D341Med (cell line): ENCODE measurements at regions not wholly inside any gene's neighbourhood (a gene's known extent, or its start where the extent isn't known, plus 50 kb on each side); places are given as distances from the start of the nearest gene placed in this dataset.

Source experiments
- DNase-seq: peaks from one replicate; pipeline ENCODE4 v3.0.0; 2012; ENCODE audit warnings: low spot score

DNA sequence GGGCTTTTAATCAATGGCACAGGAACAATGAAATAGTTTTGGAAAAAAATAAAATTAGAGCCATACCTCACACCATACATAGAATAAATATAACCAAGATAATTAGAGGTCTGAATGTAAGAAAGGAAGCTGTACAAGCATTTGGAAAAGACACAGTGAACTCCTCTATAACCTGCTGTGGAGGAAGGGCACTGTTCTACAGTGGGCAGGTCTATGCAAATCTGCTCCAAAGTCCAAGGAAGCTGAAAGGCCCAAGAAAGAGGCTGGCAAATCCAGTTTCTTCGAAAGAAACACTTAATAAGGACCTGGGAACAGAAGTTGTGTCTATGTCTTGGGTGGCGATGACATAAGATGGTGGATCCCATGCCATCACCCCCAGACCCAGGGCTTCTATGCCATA lies 169.4 kb upstream of the RALGAPA2 start:
- DNase-seq = no peak

DNA sequence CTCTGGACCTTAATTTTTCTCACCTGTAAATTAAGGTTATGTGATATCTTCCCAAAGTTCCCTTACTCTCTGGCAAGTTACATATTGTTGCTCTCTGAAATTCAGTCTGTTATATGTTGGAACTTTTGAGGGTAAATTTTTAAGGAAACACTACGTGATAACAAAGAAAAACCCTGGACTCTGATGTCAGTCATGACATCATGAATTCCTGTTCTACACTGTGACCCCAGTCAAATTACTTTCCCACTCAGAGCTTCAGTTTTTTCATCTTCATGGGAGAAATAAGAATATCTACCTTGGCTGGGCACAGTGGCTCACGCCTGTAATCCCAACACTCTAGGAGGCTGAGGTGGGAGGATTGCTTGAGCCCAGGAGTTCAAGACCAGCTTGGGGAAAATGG lies 164.6 kb upstream of the RALGAPA2 start:
- no peak for DNase-seq

DNA sequence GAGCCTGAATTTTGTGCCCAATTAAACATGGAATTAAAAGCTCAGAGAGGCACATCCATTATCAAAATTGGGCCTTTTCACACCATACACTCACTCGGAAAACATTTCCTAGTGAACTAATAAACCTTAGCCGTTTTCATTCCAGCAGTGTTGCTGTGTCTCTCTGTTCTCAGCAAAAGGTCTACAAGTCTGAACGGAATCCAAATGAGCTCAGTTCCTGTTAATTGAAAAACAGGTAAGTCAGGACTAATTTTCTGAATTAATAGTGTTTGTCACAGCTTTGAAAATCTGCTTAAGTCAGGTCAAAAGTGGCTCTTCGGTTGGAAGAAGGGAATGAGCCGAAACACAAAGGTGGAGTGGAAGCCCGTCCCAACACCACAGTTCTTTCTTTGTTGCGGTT lies 163.3 kb upstream of the RALGAPA2 start:
- DNase-seq = no peak

DNA sequence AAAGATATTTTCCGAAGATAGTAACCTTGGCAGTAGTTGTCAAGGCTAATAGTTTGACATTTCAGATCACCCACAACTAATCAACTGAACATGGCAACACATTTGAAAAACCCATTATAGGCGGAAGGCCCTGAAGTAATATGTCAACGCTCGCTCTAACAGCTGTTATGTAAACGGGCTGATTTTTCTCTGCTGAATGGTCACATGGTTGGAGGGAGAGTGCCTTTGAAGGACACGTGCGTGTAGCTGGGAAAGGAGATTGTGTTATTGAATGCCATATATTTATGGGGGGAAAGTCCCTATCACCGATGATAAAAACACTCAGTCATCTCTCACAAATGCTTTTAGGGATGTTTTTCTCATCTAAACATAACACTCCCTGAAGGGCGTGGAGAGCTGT lies 160.0 kb upstream of the RALGAPA2 start:
- no peak for DNase-seq

DNA sequence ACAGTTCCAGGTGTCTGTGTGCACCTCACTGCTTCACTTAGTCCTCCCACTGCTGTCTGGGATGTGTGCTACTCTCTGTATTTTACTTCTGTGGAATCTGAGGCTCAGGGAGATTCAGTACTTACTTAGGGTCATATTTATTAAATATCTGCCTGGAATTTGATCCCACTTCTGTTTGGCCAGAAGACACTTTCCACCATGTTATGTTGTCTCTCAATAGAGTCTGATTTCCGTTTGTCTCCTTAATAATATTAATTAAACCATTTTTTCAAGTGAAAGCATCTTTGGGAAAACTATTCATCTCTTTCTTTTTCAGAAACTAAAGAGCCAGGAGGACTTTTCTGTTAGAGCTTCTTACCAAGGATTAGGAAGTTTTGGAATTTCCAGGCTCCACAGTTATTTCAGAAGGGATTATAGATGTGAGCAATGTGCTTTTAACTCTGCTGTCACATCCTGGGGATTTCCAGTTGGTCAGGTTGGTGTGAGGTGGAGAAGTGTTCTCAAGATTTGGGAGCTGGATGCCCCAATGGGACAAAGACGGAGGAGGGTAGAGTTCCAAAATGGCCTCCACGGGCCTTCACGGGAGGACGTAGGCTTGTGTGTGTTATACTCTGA lies 156.8 kb upstream of the RALGAPA2 start:
- DNase-seq = no peak

DNA sequence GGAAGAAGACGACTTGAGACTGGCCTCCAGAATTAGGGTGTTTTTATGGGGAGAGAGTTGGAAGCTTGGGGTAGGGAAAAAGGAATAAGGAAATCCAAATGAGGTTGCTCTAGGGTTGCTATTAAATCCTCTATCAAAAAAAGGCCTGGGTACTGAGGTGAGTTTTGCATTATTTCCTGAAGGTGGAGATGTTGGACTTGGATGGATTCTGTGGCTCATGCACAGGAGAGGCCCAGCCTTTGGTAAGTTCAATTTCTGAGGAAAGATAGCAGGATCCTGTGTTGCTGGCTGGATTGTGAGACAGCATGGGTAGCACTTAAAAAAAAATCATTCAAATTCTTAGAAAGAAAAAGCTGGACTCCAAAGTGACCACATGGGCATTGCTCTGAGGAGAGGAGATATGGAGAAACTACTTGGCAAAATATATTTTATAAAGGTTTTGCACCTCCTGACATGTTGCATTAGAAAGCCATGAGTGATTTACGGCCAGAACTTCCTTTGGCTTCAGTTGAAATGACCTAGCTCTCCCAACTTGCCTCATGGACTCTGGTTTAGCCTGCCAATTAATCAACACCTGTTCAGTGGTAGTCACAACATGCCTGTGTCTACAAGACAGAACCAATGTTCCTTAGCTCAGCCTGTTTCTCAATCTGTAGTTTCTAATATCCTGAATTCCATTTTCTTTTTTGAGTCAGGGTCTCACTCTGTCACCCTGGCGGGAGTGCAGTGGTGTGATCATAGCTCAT lies 152.1 kb upstream of the RALGAPA2 start:
- peak; percentile 51 for DNase-seq

DNA sequence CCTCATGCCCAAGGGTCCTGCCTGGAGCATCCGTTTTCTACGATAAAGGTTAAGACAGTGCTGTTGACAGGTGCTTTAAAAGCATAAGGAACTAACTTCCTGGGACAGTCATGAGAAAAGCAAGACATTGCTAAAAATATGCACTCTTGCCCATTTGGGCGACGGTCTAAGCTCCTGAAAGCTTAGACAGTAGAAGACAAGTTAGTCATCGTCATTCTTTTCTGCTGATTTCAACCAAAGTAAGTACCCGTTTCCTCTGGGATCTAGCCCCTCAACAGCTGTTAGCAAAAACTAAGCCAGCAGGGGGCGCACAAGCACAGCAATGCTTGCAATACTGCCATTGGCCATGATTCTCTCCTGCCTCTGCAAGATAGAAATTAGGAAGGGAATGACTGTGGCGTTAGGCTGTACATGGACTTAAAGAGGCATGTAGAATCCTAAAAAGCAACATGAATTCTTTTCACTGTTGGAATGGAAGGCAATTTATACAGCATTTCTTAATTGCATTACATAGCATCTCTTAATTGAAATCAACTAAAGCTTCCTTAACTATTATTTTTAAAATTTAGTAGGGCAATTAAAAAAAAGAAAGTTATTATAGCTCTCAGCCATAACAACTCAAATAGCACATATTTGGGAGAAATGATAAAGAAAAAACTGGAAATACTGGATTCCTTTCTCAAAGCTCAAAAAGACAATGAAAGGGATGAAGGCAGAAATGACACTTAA lies 147.8 kb upstream of the RALGAPA2 start:
- peak; percentile 80 for DNase-seq

DNA sequence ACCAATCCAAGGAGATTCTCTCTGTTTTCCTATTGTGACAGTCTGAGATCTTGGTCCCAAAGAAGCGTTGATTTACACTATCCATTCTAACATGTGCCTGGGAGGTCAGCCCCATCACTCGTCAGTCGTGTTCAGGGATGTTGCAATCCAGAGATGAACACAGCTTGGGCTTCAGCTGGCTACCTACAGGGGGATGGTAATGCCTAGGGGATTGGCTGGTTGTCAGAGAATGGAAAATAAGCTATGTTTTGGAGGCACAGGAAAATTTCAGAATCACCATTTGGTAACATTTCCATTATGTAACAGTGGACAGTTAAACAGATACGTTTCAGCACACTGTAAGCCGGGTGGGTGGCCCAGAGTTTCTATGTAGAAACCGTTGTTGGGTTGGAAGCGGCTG lies 147.1 kb upstream of the RALGAPA2 start:
- no peak for DNase-seq

DNA sequence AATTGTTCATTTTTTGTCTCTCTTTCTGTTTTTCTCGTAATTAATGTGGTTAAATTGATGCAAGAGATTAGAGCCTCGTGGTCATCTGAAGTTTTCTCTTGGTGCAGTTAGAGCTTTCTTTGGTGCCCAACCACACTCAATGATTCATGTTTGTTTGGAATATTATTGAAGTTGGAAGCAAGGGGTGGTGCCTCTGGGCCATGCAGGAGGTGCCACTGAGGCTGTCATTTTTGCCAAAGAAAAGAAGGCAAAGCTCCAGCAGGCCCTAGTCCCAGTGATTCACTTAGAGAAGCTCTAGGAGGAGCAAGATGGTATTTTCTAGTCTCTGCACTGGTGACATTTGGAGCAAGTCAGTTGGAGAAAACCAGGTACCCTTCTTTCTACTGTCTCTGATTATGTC lies 144.5 kb upstream of the RALGAPA2 start:
- no peak for DNase-seq

DNA sequence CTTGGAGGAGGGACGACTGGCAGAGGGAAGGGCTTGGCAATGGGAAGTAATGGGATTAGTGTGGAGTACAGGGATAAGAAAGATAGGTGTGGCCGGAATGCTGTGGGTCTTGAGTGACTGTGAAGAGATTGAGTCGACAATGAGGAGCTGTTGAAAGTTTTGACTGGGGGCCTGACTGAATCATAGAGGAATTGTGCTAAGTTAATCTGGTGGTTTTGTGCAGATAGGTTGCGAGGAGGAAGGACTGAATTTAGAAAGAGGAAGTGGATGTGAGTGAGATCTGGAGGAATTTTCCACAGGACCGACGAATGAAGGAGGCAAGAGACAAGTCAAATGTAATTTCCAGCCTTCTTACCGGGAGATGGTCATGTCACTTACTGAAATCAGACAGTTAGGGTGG lies 143.9 kb upstream of the RALGAPA2 start:
- DNase-seq = no peak

DNA sequence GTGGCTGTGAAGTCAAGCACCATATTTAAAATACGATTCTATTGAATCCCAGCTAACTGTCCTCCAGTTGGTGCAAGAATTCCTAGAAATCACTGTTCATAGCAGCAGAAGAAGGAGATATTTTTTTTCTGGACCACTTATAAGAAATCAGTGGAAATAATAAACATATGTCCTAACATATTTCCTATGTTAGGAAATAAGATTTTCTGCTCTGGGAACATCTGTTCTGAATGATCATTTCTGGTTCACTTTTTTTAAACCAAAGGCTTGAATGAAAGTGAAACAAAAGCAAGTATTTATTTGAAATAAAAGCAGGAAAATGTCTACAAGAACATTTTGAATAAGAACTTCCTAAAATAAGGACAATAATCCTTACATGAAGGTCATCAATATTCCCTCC lies 138.9 kb upstream of the RALGAPA2 start:
- DNase-seq = no peak

DNA sequence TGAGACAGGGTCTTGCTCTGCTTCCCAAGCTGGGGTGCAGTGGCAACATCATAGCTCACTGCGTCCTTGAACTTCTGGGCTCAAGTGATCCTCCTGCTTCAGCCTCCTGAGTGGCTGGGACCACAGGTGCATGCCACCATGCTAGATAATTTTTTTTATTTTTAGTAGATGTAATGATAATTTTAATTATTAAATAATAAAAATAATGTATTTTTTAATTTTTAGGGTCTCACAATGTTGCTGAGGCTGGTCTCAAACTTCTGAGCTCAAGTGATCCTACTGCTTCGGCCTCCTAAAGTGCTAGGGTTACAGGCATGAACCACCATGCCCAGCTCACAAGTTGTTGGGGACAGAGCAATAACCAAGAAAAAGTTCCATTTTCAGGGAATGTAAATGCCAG lies 138.0 kb upstream of the RALGAPA2 start:
- no peak for DNase-seq

DNA sequence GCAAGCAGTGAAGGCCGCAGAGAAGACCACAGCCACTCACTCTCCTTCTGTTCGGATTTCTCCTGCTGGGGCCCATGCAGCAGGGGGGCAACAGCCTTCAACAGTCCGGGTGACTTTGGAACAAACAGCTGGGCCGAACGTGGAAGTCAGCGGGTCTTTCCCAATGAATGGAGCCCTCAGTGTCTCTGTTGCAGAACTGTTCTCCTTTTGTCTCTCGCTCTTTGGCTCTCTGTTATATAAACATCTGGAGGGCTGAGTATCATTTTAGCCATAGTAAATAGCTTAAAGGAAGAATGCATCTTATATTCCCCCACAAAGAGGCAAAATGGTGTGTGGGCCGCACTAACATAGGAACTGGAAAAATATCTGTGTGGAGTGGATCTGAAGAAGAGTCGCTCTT lies 136.7 kb upstream of the RALGAPA2 start:
- DNase-seq = no peak

DNA sequence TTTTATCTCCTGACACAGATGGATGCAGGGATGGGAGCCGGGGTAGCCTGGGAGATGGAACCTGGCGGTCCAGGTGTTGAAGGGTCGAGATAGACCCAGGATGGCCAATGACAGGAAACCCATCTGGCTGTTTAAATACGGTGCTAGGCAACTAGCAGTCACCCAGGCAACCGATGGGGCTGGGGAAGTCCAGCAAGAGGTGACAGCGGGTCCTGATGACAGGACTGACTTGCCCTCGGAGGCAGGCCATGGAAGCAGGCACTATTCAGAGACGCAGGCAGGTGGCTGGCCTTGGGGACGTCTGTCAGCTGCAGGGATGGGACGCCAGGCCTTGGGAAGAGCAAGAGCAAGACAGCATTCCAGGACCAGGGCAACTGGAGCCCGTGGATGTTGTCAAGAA lies 135.4 kb upstream of the RALGAPA2 start:
- DNase-seq = no peak

DNA sequence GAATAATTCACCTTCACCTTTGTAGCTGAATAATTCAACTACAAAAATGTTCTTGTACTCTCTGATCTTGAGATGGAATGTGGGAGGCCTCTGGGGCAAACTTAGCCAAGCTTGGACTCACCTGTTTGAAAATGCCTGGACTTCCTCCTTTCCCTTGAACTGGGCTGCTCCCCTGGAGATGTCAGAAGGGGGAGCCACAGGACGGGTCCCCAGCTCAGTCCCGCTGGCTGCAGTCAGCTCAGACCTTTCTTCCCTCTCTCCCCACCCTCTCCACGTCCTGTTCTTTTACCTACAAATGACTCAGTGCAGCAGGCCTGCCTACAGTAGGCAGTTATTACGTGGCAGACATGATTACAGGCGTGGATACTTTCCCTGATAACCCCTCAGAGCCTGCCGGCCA lies 131.5 kb upstream of the RALGAPA2 start:
- DNase-seq = no peak

DNA sequence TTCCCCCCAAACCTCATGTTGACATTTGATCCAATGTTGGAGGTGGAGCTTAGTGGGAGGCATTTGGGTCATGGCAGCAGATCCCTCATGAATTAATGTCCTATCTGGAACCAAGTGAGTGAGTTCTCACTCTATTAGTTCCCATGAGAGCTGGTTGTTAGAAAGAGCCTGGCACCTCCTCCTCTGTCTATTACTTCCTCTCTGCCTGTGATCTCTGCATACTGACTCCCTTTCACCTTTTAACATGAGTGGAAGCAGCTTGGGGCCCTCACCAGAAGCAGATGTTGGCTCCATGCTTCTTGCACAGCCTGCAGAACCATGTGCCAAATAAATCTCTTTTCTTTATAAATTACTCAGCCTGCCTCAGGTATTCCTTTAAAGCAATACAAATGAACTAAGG lies 127.3 kb upstream of the RALGAPA2 start:
- no peak for DNase-seq

DNA sequence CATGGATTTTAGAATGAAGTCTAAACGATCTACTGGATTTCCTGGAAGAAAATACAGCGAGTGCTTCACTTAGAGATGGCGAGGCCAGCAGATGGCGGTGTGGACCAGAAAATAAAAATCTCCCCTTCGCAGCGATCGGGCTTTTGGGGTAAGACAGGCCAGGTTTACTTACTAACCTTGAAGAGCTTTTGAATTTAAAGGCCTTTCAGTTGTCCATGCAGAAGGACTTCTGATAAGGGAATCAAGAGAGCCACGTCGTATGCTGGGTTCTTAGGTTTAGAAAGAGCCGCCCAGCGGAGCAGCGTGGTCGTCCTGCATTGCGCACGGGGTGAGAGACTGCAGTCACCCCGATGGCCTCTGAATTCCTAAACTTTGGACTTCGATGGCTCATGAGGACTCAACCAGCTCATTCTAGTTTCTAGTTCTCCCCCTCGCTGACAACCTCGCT lies 125.2 kb upstream of the RALGAPA2 start:
- DNase-seq = peak; percentile 75

DNA sequence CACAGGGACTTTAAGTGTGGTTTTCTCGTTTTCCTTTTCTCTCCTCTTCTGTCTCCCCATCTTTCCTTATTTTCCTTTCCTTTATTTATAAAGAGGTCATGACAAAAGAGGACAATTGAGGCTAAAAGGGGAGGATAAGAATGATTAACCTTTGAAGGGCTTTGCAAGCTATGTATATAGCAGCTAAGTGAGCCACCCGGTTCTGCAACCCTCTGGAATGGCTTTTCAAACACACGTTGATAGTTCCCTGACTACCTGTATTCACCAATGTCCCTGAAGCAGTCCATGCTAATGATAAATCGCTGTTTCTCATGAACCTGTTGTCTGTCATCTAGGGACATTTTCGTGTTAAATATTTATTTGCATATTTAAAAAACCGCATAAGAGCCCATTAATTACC lies 124.4 kb upstream of the RALGAPA2 start:
- no peak for DNase-seq

DNA sequence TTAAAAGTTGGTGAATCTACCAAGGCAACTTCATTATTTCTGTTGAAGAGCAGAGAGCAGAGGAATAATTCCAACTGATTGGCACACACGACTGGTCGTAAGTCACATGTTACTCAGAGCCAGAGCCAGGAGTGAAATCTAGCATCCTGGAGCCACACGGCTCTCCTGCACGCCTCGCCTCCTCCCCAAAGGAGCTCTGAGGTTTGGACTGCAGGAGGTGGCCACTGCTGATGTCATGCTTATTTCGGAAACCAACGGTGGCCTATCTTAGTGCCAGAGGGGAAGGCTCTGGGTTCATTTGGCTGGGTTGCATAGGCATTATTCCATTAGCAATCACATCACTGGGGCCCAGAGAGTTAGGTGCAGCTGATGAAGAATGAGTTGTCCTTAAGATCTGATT lies 123.5 kb upstream of the RALGAPA2 start:
- no peak for DNase-seq

DNA sequence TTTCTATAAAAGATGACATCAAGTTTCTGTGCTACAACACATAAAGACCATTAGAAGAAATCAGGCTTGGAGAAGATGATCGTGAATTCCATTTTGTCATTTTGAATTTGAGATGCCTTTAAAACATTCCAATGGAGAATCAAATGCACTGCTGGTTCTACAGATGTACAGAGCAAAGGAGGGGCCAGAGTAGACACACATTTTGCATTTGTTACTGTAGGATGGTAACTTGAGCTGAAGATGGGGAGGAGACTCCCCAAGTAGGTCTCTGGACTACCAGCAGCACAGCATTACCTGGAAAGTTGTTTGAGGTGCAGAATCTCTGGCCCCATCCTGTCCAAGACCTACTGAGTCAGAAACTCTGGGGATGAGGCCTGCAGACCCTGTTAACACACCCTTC lies 121.6 kb upstream of the RALGAPA2 start:
- no peak for DNase-seq

DNA sequence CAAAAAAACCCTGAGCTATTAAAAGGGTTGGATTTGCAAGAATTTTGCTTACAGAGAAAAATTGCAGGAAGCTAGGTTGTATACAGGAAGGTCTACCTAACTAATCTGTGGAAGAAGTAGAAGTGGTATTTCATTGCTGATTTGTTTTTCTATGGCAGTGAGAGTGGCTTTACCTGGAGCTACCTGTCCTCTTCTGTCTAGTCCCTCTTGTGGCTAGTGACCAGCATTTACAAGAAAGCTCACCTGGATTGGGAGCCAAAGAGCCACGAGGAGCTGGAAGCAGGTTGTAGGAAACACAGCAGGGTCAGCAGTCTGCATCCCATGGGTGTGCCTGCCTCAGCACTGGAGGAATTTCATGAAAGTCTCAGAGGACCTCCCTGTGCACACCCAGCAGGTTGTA lies 120.3 kb upstream of the RALGAPA2 start:
- no peak for DNase-seq

DNA sequence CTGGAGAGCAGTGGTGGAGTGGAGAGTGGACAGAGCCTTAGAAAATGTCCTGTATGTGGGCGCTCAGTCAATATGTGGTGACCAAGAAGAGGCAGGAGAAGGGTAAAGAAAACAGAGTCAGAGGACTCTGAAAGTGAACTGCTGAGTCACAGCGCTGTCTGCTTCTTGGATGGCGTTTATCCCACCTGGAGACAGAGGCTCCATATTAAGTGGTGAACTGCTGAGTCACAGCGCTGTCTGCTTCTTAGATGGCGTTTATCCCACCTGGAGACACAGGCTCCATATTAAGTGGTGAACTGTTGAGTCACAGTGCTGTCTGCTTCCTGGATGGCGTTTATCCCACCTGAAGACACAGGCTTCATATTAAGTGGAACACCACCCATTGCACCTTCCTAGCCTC lies 119.3 kb upstream of the RALGAPA2 start:
- DNase-seq = no peak

DNA sequence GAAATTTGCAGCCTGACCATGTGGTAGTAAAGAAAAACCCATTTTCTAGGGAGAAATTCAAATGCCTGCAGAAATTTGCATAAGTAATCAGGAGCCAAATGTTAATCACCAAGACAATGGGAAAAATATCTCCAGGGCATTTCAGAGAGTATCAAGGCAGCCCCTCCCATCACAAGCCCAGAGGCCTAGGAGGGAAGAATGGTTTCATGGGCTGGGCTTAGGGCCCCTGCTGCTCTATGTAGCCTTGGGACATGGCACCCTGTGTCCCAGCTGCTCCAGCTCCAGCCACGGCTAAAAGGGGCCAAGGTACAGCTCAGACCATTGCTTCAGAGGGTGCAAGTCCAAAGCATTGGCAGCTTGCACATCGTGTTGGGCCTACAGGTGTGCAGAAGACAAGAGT lies 117.2 kb upstream of the RALGAPA2 start:
- no peak for DNase-seq
